Hepatocyte (in vitro differentiated cells): ENCODE measurements at regions not wholly inside any gene's neighbourhood (a gene's known extent, or its start where the extent isn't known, plus 50 kb on each side); places are given as distances from the start of the nearest gene placed in this dataset.

ENCODE experiments used
- DNase-seq: peaks from one replicate; pipeline ENCODE4 v3.0.0-alpha.2; 2016; ENCODE audit warnings: low spot score
- H2AFZ ChIP-seq: fragments of 200-600 bp; sonication (generic); 2 replicates; pipeline ENCODE4 v1.6.0; 2016; ENCODE audit warnings: antibody characterized with exemption, mild to moderate bottlenecking
- H3K27ac ChIP-seq: fragments of 200-600 bp; sonication (generic); 2 replicates; pipeline ENCODE4 v1.5.1; 2016; ENCODE audit warnings: mild to moderate bottlenecking
- H3K27me3 ChIP-seq: fragments of 200-600 bp; sonication (generic); 2 replicates; pipeline ENCODE4 v1.6.1; 2016
- H3K36me3 ChIP-seq: fragments of 200-600 bp; sonication (generic); replicated peaks from 2 replicates; pipeline ENCODE4 v1.5.1; 2016; ENCODE audit warnings: low read depth; ENCODE audit not compliant: insufficient read depth
- H3K4me1 ChIP-seq: fragments of 200-600 bp; sonication (generic); 2 replicates; pipeline ENCODE4 v1.5.1; 2016; ENCODE audit warnings: mild to moderate bottlenecking, moderate library complexity; ENCODE audit not compliant: insufficient read depth
- H3K4me2 ChIP-seq: fragments of 200-600 bp; sonication (generic); 2 replicates; pipeline ENCODE4 v1.6.0; 2016
- H3K4me3 ChIP-seq: fragments of 200-600 bp; sonication (generic); 2 replicates; pipeline ENCODE4 v1.5.1; 2016; ENCODE audit warnings: mild to moderate bottlenecking
- H3K79me2 ChIP-seq: fragments of 200-600 bp; sonication (generic); 2 replicates; pipeline ENCODE4 v1.6.0; 2017; ENCODE audit warnings: mild to moderate bottlenecking
- H3K9me2 ChIP-seq: fragments of 200-600 bp; sonication (generic); replicated peaks from 2 replicates; pipeline ENCODE4 v1.6.0; 2017; ENCODE audit warnings: mild to moderate bottlenecking; ENCODE audit not compliant: insufficient read depth
- H3K9me3 ChIP-seq: fragments of 200-600 bp; sonication (generic); 2 replicates; pipeline ENCODE4 v1.5.1; 2016; ENCODE audit warnings: low read depth, mild to moderate bottlenecking
- H4K20me1 ChIP-seq: fragments of 200-600 bp; sonication (generic); 2 replicates; pipeline ENCODE4 v1.6.0; 2016; ENCODE audit warnings: mild to moderate bottlenecking; ENCODE audit not compliant: insufficient read depth, poor library complexity, severe bottlenecking
- CTCF ChIP-seq: fragments of 200-600 bp; sonication (generic); IDR thresholded peaks from 2 replicates; pipeline ENCODE4 v1.5.1; 2016; ENCODE audit warnings: antibody characterized with exemption, mild to moderate bottlenecking; ENCODE audit not compliant: poor library complexity
- EZH2 ChIP-seq: fragments of 200-600 bp; sonication (generic); IDR thresholded peaks from 2 replicates; pipeline ENCODE4 v1.6.1; 2016; ENCODE audit warnings: antibody characterized with exemption, mild to moderate bottlenecking, borderline replicate concordance
- EZH2phosphoT487 ChIP-seq: fragments of 200-600 bp; sonication (generic); IDR thresholded peaks from one replicate; pipeline ENCODE4 v1.6.1; 2018; ENCODE audit warnings: antibody characterized with exemption, mild to moderate bottlenecking, low read depth, moderate library complexity; ENCODE audit not compliant: unreplicated experiment, severe bottlenecking
- WGBS: methylation state at CpG from one replicate; pipeline ENCODE4 v1.1.6; 2016; ENCODE audit warnings: low lambda C conversion rate; ENCODE audit errors: missing lambda C conversion rate; 5-methylcytosine and 5-hydroxymethylcytosine counted together

GRCh38 chr2:211259831-211260476 lies 703.6 kb downstream of the CPS1 start:
- Histone ChIP-seq H3K9me2 (no peaks in the 10 kb centered on the region), H3K4me2 (no peak overlapping the region), H3K36me3 (no peaks in the 10 kb centered on the region), H2AFZ (no peak overlapping the region), H3K27ac (no peak overlapping the region), H4K20me1 (no peaks in the 10 kb centered on the region), H3K79me2 (no peaks in the 10 kb centered on the region), H3K9me3 (no peaks in the 10 kb centered on the region), H3K4me3 (no peak overlapping the region), H3K27me3 (no peaks in the 10 kb centered on the region), H3K4me1 (no peaks in the 10 kb centered on the region)
- WGBS = 64% methylated on average over 4 of the region's 4 CpGs
- DNase-seq = no peak
- no peak for TF ChIP-seq CTCF
- TF ChIP-seq EZH2phosphoT487 = no peak
- TF ChIP-seq EZH2 = no peak

GRCh38 chr2:211270257-211270656 lies 713.9 kb downstream of the CPS1 start:
- Histone ChIP-seq H3K9me2 (no peaks in the 10 kb centered on the region), H3K9me3 (no peaks in the 10 kb centered on the region), H3K27ac (no peak overlapping the region), H2AFZ (no peak overlapping the region), H3K4me2 (no peak overlapping the region), H3K4me3 (no peak overlapping the region), H3K27me3 (no peaks in the 10 kb centered on the region), H3K79me2 (no peaks in the 10 kb centered on the region), H4K20me1 (no peaks in the 10 kb centered on the region), H3K36me3 (no peaks in the 10 kb centered on the region), H3K4me1 (no peaks in the 10 kb centered on the region)
- no peak for DNase-seq
- TF ChIP-seq EZH2 (no peak), EZH2phosphoT487 (no peak), CTCF (no peak)
- WGBS = 67% methylated on average over 1 of the region's 1 CpG

- no peaks in the 10 kb centered on the region for H3K4me1 ChIP-seq
- no peaks in the 10 kb centered on the region for H3K9me3 ChIP-seq
- H3K27ac ChIP-seq = no peak overlapping the region
- H4K20me1 ChIP-seq = no peaks in the 10 kb centered on the region
- H3K79me2 ChIP-seq = no peaks in the 10 kb centered on the region
- TF ChIP-seq EZH2phosphoT487 (no peak), EZH2 (no peak)
- 37% methylated on average over 2 of the region's 2 CpGs for WGBS
- no peak overlapping the region for H3K4me2 ChIP-seq
- H3K9me2 ChIP-seq = no peaks in the 10 kb centered on the region
- no peak overlapping the region for H2AFZ ChIP-seq
- H3K36me3 ChIP-seq = no peaks in the 10 kb centered on the region
- H3K4me3 ChIP-seq = no peak overlapping the region
- no peaks in the 10 kb centered on the region for H3K27me3 ChIP-seq
- DNase-seq = no peak
These were observed 725.2 kb downstream of the CPS1 start for GRCh38 chr2:211281430-211282073.

- Histone ChIP-seq H3K27me3 (no peaks in the 10 kb centered on the region), H2AFZ (no peak overlapping the region), H3K4me3 (no peak overlapping the region), H3K27ac (no peak overlapping the region), H3K4me2 (no peak overlapping the region), H3K9me3 (no peaks in the 10 kb centered on the region), H3K79me2 (no peaks in the 10 kb centered on the region), H3K4me1 (no peaks in the 10 kb centered on the region), H3K9me2 (no peaks in the 10 kb centered on the region), H3K36me3 (no peaks in the 10 kb centered on the region), H4K20me1 (no peaks in the 10 kb centered on the region)
- no peak for DNase-seq
- 77% methylated on average over 4 of the region's 4 CpGs for WGBS
- TF ChIP-seq EZH2phosphoT487 (no peak), CTCF (no peak), EZH2 (no peak)
These were observed 746.3 kb downstream of the CPS1 start for GRCh38 chr2:211302676-211303075.
